Mesendoderm (in vitro differentiated cells): ENCODE measurements at regions not wholly inside any gene's neighbourhood (a gene's known extent, or its start where the extent isn't known, plus 50 kb on each side); places are given as distances from the start of the nearest gene placed in this dataset.

Experiments
- DNase-seq: peaks from one replicate; pipeline ENCODE4 v3.0.0; 2013
- H2AK5ac ChIP-seq: 2 replicates; pipeline ENCODE4 v1.6.1; 2013; ENCODE audit warnings: low read length, inconsistent platforms
- H2BK120ac ChIP-seq: 2 replicates; pipeline ENCODE4 v1.6.1; 2013; ENCODE audit warnings: low read depth, mild to moderate bottlenecking, low read length, moderate library complexity, mixed read lengths
- H2BK15ac ChIP-seq: replicated peaks from 2 replicates; pipeline ENCODE4 v1.6.1; 2013; ENCODE audit warnings: low read depth, mild to moderate bottlenecking, moderate library complexity
- H2BK5ac ChIP-seq: 2 replicates; pipeline ENCODE4 v1.6.1; 2013; ENCODE audit warnings: low read length, inconsistent platforms
- H3K18ac ChIP-seq: 2 replicates; pipeline ENCODE4 v1.6.1; 2013; ENCODE audit warnings: mild to moderate bottlenecking, low read length, mixed read lengths
- H3K23ac ChIP-seq: one replicate; pipeline ENCODE4 v1.6.1; 2013; ENCODE audit warnings: low read length
- H3K27ac ChIP-seq: 2 replicates; pipeline ENCODE4 v1.5.1; 2013; ENCODE audit warnings: low read depth, mild to moderate bottlenecking, inconsistent platforms, low read length, moderate library complexity
- H3K27me3 ChIP-seq: 2 replicates; pipeline ENCODE4 v1.6.1; 2013; ENCODE audit warnings: low read length, control low read depth, mild to moderate bottlenecking, inconsistent platforms; ENCODE audit not compliant: insufficient read depth, poor library complexity
- H3K36me3 ChIP-seq: 2 replicates; pipeline ENCODE4 v1.6.1; 2013; ENCODE audit warnings: low read length, inconsistent platforms; ENCODE audit not compliant: control insufficient read depth, insufficient read depth
- H3K4ac ChIP-seq: one replicate; pipeline ENCODE4 v1.6.1; 2013; ENCODE audit warnings: low read depth, mild to moderate bottlenecking, low read length, moderate library complexity
- H3K4me1 ChIP-seq: 2 replicates; pipeline ENCODE4 v1.6.1; 2013; ENCODE audit warnings: low read depth, low read length, inconsistent platforms; ENCODE audit not compliant: control insufficient read depth
- H3K4me2 ChIP-seq: 2 replicates; pipeline ENCODE4 v1.6.1; 2013; ENCODE audit warnings: low read length
- H3K4me3 ChIP-seq: 2 replicates; pipeline ENCODE4 v1.5.1; 2013; ENCODE audit warnings: mild to moderate bottlenecking, low read length
- H3K56ac ChIP-seq: one replicate; pipeline ENCODE4 v1.6.1; 2013; ENCODE audit warnings: low read length
- H3K79me1 ChIP-seq: 2 replicates; pipeline ENCODE4 v1.6.1; 2013; ENCODE audit warnings: low read length, inconsistent platforms
- H3K79me2 ChIP-seq: 2 replicates; pipeline ENCODE4 v1.6.1; 2013; ENCODE audit warnings: mild to moderate bottlenecking, low read length; ENCODE audit not compliant: control insufficient read depth, insufficient read depth
- H3K9ac ChIP-seq: 2 replicates; pipeline ENCODE4 v1.6.1; 2013; ENCODE audit warnings: low read length, inconsistent platforms
- H4K5ac ChIP-seq: one replicate; pipeline ENCODE4 v1.6.1; 2013; ENCODE audit warnings: low read length
- H4K8ac ChIP-seq: one replicate; pipeline ENCODE4 v1.6.1; 2013; ENCODE audit warnings: low read depth, mild to moderate bottlenecking, control low read depth, low read length, moderate library complexity
- WGBS: extraction: QIAGEN DNeasy Blood & Tissue Kit; methylation state at CpG from one replicate; pipeline ENCODE4 v1.1.7; 2013; ENCODE audit warnings: low lambda C conversion rate, missing lambda C conversion rate; ENCODE audit not compliant: insufficient coverage; ENCODE audit errors: extremely low coverage; 5-methylcytosine and 5-hydroxymethylcytosine counted together

DNA sequence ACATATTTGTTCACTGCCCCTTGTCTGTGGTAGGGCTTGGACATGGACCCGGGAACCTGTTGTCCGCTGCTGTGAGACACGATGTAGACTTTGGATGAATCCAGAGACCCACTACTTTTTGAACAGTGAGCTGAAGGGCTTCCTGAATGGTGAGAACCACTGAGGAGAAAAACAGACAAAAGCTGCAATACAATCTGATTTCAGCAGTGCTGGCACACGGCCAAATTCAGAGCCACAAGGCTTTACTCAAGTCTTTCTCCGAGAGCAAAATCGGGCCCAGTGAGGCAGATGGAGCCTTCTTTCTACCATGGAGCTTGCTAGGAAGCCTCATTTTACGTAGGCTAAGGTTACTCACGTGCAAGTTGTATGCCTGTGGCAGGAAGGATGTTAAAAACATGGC lies 197.6 kb downstream of the SIPA1L2 start:
- no peak overlapping the region for H4K5ac ChIP-seq
- no peaks in the 10 kb centered on the region for H3K79me1 ChIP-seq
- no peak overlapping the region for H3K4ac ChIP-seq
- H3K56ac ChIP-seq: no peak overlapping the region
- peaks cover 17% of the 10 kb centered on the region for H3K36me3 ChIP-seq
- no peaks in the 10 kb centered on the region for H3K4me1 ChIP-seq
- no peak overlapping the region for H2BK5ac ChIP-seq
- H3K4me3 ChIP-seq: no peak overlapping the region
- no peak overlapping the region for H3K23ac ChIP-seq
- WGBS: no CpG with 5 or more reads among the region's 8 CpGs
- H3K9ac ChIP-seq: no peak overlapping the region
- H3K4me2 ChIP-seq: no peak overlapping the region
- no peak overlapping the region for H3K27ac ChIP-seq
- H3K27me3 ChIP-seq: no peaks in the 10 kb centered on the region
- H3K18ac ChIP-seq: no peak overlapping the region
- no peak overlapping the region for H4K8ac ChIP-seq
- no peak overlapping the region for H2BK15ac ChIP-seq
- H3K79me2 ChIP-seq: no peaks in the 10 kb centered on the region
- no peak for DNase-seq
- no peak overlapping the region for H2BK120ac ChIP-seq
- H2AK5ac ChIP-seq: no peak overlapping the region

DNA sequence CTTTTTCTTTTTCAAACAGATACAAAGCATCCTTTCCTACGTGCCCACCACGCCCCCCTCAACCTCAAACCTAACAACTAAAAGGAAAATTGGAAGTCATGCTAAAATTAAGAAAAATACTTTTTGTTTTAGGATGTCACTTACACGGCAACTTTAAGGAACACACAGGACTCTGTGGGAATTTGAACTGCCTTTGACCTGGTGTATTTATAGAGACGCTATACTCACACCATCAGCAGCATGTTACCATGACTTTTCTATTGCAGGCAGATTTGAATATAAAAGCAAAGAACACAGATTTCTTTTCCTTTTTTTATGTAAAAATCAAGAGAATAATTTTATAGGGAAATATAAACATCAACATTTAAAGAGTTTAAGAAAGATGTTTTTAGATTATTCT lies 198.2 kb downstream of the SIPA1L2 start:
- Histone ChIP-seq H4K5ac (no peak overlapping the region), H3K27me3 (no peaks in the 10 kb centered on the region), H3K79me1 (no peaks in the 10 kb centered on the region), H3K4me3 (no peak overlapping the region), H3K56ac (no peak overlapping the region), H3K36me3 (peaks cover 18% of the 10 kb centered on the region), H3K18ac (no peak overlapping the region), H3K4ac (no peak overlapping the region), H3K4me1 (no peaks in the 10 kb centered on the region), H2BK120ac (no peak overlapping the region), H3K23ac (no peak overlapping the region), H4K8ac (no peak overlapping the region), H3K79me2 (no peaks in the 10 kb centered on the region), H3K4me2 (no peak overlapping the region), H2BK15ac (no peak overlapping the region), H2BK5ac (no peak overlapping the region), H3K9ac (no peak overlapping the region), H3K27ac (no peak overlapping the region), H2AK5ac (no peak overlapping the region)
- no peak for DNase-seq
- no CpG with 5 or more reads among the region's 4 CpGs for WGBS

DNA sequence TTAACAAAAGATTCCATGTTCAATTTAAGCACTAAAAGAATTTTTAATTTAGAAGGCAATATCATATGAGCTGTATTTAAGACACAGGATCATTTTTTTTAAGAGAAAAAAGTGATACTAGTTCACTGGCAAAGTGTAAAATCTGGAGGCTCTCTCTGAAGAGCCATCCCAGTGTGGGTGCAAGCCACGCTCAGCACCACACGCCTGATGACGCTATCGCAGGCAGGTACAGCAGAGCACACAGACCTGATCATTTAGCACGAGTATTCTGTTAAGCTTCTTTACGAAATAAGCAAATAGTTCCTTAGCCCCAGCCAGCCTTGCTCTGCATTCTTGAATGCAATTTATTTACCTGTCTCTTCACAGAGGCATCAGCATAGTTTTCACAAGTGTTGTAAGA lies 198.6 kb downstream of the SIPA1L2 start:
- Histone ChIP-seq H3K56ac (no peak overlapping the region), H3K27me3 (no peaks in the 10 kb centered on the region), H2BK120ac (no peak overlapping the region), H4K8ac (no peak overlapping the region), H3K18ac (no peak overlapping the region), H3K23ac (no peak overlapping the region), H2AK5ac (no peak overlapping the region), H2BK5ac (no peak overlapping the region), H3K36me3 (peaks cover 16% of the 10 kb centered on the region), H3K79me2 (no peaks in the 10 kb centered on the region), H3K4me2 (no peak overlapping the region), H3K9ac (no peak overlapping the region), H2BK15ac (no peak overlapping the region), H3K4ac (no peak overlapping the region), H3K4me1 (no peaks in the 10 kb centered on the region), H3K4me3 (no peak overlapping the region), H3K79me1 (no peaks in the 10 kb centered on the region), H4K5ac (no peak overlapping the region), H3K27ac (no peak overlapping the region)
- no peak for DNase-seq
- no CpG with 5 or more reads among the region's 6 CpGs for WGBS

DNA sequence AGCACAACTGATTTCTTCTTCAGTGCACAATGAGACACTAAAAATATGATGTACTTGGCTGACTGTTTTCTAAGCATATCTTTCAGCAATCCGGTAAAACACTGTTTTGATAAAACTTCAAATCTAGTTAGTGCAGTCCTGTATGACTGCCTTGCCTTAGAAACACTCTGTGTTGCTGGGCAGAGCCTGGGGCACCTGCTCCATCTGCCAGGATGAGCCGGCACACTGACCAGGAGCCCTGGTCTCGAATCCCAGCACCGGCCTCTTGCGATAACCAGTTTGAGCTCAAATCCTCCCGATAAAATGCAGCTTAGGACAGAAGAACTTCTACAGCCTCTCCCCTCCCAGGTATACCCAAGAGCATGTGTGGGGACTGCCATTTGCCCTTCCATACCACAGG lies 199.5 kb downstream of the SIPA1L2 start:
- Histone ChIP-seq H3K18ac (no peak overlapping the region), H3K27me3 (no peaks in the 10 kb centered on the region), H3K56ac (no peak overlapping the region), H3K4me2 (no peak overlapping the region), H2AK5ac (no peak overlapping the region), H3K4ac (no peak overlapping the region), H3K9ac (no peak overlapping the region), H2BK15ac (no peak overlapping the region), H3K27ac (no peak overlapping the region), H3K23ac (no peak overlapping the region), H3K4me3 (no peak overlapping the region), H3K79me2 (no peaks in the 10 kb centered on the region), H2BK120ac (no peak overlapping the region), H4K8ac (no peak overlapping the region), H4K5ac (no peak overlapping the region), H3K79me1 (no peaks in the 10 kb centered on the region), H3K4me1 (no peaks in the 10 kb centered on the region), H3K36me3 (peaks cover 16% of the 10 kb centered on the region), H2BK5ac (no peak overlapping the region)
- no CpG with 5 or more reads among the region's 6 CpGs for WGBS
- no peak for DNase-seq

DNA sequence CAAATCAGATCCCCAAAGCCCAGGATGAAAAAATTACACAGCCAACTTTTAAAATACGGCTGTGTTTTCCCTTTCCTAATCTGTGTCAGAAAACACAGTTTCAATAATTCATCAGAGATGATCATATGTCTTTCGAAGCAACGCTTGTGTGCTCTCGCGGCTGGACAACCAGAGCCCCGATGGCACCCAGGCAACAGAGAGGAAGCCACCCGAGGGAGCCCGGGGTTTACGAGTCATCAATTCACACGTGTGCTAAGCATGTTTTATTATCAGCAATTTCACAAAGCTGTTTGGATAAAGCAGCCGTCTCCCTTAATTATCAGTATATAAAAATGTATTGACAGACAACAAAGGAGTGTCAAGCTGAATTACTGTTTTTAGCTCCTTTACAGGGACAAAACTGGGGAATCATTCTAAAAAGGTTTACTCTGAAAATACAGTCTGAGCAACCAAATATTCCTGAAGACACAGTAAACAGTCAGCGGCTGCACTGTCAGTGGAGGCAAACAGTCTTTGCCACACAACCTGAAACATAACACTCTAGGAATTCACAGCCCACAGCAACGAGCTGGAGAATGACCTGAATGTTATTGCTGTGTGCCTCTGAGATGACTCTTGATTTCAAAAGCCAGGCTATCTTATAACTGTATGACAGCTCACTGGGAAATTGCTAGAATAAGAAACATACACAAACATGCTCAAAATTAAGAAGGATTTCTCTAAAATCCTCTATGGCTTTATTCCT lies 201.0 kb downstream of the SIPA1L2 start:
- H4K8ac ChIP-seq: no peak overlapping the region
- no peak overlapping the region for H3K18ac ChIP-seq
- H3K27ac ChIP-seq: no peak overlapping the region
- no peak overlapping the region for H4K5ac ChIP-seq
- peaks cover 13% of the 10 kb centered on the region for H3K36me3 ChIP-seq
- H3K9ac ChIP-seq: no peak overlapping the region
- no peak for DNase-seq
- H3K23ac ChIP-seq: no peak overlapping the region
- no peak overlapping the region for H2BK15ac ChIP-seq
- H3K4me2 ChIP-seq: no peak overlapping the region
- H2BK5ac ChIP-seq: no peak overlapping the region
- no peak overlapping the region for H3K56ac ChIP-seq
- no peaks in the 10 kb centered on the region for H3K27me3 ChIP-seq
- no peak overlapping the region for H2BK120ac ChIP-seq
- H3K4me3 ChIP-seq: no peak overlapping the region
- H2AK5ac ChIP-seq: no peak overlapping the region
- H3K4me1 ChIP-seq: no peaks in the 10 kb centered on the region
- no CpG with 5 or more reads among the region's 13 CpGs for WGBS
- no peak overlapping the region for H3K4ac ChIP-seq
- no peaks in the 10 kb centered on the region for H3K79me1 ChIP-seq
- H3K79me2 ChIP-seq: no peaks in the 10 kb centered on the region

DNA sequence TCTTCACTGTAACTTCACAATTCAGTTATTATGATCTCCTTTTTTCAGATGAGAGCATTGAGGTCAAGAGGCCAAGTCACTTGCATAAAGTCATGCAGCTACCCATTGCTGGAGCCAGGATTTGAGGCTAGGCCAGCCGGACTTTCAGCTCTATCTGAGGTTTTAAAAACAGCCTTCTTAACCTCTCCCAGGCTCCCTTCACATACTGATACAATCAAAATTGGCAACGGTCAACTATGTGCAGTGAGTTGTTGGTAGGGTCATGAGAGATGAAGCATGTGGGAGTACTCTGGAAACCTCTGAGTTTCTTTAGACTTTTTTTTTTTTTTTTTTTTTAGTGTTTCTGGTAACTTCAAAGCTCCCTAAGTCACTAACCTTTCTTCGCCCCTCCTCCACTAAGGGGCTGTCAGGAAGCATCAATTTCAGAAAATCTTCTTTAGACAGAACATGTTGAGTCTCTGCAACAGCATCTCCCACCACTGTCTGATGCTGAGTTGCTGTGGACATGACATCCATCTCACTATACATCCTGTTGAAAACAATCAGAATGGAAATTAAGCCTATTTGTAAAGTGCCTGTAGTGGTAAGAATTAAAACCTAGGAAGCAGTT lies 201.8 kb downstream of the SIPA1L2 start:
- Histone ChIP-seq H3K27ac (no peak overlapping the region), H3K79me1 (no peaks in the 10 kb centered on the region), H3K36me3 (peaks cover 13% of the 10 kb centered on the region)

More for the DNA sequence above, 201.8 kb downstream of the SIPA1L2 start:
- no peak overlapping the region for H3K4ac ChIP-seq
- no peaks in the 10 kb centered on the region for H3K4me1 ChIP-seq
- no peak overlapping the region for H3K23ac ChIP-seq
- H3K4me2 ChIP-seq: no peak overlapping the region
- H2BK5ac ChIP-seq: no peak overlapping the region
- no peaks in the 10 kb centered on the region for H3K27me3 ChIP-seq
- no peak for DNase-seq
- H3K79me2 ChIP-seq: no peaks in the 10 kb centered on the region
- no peak overlapping the region for H2BK15ac ChIP-seq
- H3K4me3 ChIP-seq: no peak overlapping the region
- H4K5ac ChIP-seq: no peak overlapping the region
- H2BK120ac ChIP-seq: no peak overlapping the region
- no CpG with 5 or more reads among the region's 3 CpGs for WGBS
- no peak overlapping the region for H3K18ac ChIP-seq
- H3K56ac ChIP-seq: no peak overlapping the region
- H3K9ac ChIP-seq: no peak overlapping the region
- no peak overlapping the region for H2AK5ac ChIP-seq
- H4K8ac ChIP-seq: no peak overlapping the region
